Stimulated activated CD4-positive, alpha-beta T cell treated with anti-CD3 and anti-CD28 coated beads, Interleukin-4, amount 100 ng/mL, for 4 hours (primary cell): ENCODE measurements at regions not wholly inside any gene's neighbourhood (a gene's known extent, or its start where the extent isn't known, plus 50 kb on each side); places are given as distances from the start of the nearest gene placed in this dataset.

ENCODE experiments used
- DNase-seq, 2 experiments: peaks; one replicate each; pipeline ENCODE4 v3.0.0-alpha.2; 2020

DNA sequence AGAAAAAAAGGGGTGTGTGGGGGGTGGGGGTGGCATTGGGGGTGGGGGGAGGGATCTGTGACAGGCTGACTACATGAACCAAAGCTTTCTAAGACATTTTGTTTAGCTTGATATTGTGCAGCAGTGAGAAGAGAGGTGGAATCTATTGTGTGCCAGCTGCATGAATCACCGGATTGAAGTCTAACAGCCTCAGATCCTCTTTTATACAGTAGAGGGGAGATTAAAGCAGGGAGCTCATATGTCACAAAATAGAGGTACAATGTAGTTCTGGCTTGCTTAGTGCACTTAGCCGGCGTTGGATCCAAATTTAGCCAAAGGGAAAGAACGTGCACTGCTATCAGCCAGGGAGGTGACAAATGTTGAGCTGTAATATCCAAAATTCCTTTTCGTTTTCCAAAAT is 404.2 kb upstream of the CITED2 start:
- no peak for DNase-seq

GRCh38 chr6:139778106-139778505 is 403.7 kb upstream of the CITED2 start:
- no peak for DNase-seq

GRCh38 chr6:139777202-139777970 is 402.9 kb upstream of the CITED2 start:
- no peak for DNase-seq

GRCh38 chr6:139776041-139776440 is 401.6 kb upstream of the CITED2 start:
- DNase-seq, result no peak

GRCh38 chr6:139768196-139768595 is 393.7 kb upstream of the CITED2 start:
- no peak for DNase-seq

DNA sequence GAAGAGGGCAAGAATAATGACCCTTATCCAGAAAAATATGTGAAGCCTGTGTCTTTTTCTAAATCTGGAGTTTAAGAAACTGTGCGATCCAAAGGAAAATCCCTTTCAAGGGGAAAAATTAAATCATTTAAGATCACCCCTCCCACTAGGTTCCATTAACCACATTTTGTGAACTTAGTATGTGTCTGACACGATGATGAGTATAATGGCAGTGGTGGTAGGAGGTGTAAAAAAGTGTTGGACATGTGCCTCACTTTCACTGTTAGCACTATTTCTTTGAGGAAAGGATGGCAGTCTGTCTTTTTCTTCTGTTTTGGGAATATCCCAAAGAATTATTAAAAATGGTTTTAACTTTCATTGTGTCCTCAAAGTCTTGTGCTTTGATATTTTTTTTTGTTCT is 392.3 kb upstream of the CITED2 start:
- no peak for DNase-seq

DNA sequence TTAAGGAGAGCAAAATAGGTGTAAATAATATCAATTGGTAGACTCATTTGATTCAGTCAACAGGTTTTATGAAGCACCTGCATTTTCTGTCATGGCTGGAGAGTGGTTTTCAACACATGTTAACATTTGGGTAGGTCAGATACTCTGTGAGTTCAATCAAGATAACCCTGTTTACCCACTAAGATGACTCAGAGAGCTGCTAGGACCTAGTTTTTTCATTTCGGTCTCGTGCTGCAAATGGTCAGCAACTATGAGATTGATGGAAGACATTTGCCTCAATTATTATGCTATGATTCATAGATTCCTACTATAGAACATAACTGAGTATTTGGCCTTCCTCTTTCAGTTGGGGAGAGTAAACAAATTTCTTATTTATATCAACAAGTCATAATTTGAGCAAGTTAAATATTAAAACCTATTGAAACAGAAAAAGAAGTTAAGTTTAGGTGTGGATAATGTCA is 391.4 kb upstream of the CITED2 start:
- DNase-seq, result no peak

- DNase-seq, result no peak
Measured at GRCh38 chr6:139764498-139764986, 390.1 kb upstream of the CITED2 start.

DNA sequence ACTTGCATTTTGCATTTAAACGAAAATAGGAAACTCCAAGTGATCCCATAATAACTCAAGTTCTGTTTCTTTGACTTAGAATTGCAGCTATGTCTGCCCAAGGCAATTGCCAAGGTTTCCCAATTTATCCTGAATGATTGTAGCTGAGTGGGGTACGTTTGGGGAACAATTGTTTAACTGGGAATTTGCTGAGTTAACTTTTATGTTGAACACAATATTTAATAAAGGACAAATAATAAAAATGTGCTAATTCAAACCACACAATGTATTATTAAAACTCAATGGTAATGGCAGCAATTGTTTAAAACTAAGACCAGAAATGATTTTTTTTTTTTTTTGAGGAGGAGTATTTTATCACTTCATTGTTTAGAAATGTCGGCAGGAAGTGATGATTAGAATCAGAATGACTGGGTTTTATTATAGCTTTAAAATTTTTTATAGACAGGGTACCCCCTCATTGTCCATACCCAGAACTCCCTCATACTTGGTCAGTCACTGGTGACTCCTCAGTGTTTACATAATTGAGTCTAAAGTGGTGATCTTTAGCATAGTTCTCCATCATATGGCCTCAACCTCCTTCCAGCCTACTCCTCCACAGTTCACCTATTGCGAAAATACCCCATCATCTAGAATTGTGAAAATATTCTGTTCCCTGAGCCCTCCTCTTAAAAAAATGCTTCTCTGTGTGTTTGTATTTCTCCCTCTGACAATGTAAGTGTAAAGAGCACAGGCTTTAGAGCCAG is 389.2 kb upstream of the CITED2 start:
- DNase-seq, result no peak

DNA sequence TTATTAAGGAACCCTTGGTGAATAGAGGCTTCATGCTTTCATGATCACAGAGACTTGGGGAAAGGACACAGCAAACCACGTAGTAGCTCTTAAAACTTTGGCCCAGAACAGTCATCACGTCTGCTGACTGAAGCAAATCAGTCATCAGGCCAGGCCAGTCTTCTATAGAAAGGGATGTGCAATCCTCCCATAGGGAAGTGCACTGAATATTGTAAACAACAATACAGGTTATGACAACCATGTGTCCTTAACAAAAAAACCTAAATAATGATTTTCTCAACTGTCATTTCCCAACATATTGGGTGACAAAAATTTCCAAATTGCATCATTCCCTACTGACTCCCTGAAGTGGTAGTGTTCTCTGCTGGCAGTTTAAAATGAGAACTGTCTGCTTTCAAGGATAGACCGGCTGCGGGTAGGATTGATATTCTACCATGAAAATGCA is 388.2 kb upstream of the CITED2 start:
- no peak for DNase-seq

DNA sequence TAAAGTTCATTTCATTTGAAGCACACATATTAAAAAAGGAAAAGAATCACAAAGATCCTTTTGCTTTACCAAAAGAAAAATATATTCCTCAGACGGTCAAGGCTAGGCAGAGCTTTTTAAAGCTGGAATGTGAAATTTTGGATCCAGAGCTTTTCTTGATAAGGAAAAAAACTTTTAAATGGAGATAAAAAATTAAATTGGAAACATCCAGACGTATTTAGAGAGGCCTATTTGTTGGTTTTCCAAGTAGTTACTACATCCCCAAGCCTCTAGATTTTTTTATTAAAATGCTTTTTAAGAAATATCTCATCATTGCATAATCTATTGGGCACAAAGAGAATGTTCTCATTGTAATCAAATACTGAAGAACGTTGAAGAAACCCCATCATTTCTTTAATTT is 385.7 kb upstream of the CITED2 start:
- no peak for DNase-seq

GRCh38 chr6:139759086-139759485 is 384.6 kb upstream of the CITED2 start:
- DNase-seq, result no peak

DNA sequence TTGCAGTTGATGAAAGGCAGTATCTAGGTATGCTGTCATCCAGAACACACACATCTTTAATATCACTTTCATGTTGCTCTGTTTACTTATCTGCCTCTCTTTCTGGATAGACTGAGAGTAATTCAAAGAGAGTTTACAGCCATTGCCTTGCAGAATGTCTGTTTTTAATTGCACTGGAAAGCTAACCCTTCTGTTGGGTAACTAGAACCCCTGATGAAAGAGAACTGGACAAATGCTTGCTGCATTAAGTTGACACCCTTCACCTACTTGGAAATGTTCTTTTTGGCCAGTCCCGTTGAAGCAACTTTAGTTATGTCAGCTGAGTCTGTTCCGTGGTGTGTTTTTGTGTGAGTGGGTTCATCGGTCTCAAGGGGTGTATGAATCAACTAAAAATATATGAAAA is 383.8 kb upstream of the CITED2 start:
- DNase-seq, result no peak

GRCh38 chr6:139757784-139758183 is 383.3 kb upstream of the CITED2 start:
- DNase-seq, result no peak

- DNase-seq, result no peak
Measured at GRCh38 chr6:139756381-139756780, 381.9 kb upstream of the CITED2 start.

GRCh38 chr6:139754898-139755775 is 380.7 kb upstream of the CITED2 start:
- no peak for DNase-seq

GRCh38 chr6:139753198-139753861 is 378.9 kb upstream of the CITED2 start:
- DNase-seq, result no peak

DNA sequence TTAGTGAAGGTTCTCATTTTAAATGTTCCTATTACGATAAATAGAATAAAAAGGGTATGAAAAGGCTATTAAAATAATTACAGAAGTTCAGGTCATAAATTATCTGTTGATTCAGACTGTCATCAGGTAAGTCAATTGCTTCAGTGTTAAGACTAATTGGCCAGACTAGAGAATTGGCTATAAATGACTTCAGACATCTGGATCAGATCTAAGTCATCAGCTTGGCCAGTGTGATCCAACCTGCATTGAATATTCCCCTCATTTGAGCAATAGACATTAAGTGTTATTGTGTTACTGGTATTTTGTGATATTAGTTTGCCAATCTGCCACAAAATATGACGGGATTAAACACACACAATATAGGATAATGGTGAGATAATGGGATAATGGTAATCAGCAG is 377.6 kb upstream of the CITED2 start:
- no peak for DNase-seq

DNA sequence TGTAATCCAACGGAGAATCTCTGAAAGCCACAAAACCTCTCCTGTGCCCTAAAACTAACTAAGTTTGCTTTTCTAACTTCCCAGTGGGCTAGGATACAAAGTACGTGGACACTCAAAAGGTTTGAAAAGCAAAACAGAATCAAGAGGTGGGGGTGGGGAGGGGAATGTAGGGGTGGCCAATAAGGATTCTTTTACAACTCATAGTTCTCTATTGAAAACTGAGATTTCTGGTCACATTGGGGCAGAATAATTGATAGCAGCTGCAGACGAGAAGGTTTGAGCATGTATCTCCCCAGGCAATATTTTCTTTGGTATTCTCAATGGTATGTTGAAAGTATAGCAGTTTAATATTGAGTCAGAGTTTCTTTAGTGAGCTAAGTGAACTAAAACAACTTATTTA is 376.7 kb upstream of the CITED2 start:
- DNase-seq, result no peak

- no peak for DNase-seq
Measured at GRCh38 chr6:139748353-139749146, 374.1 kb upstream of the CITED2 start.

GRCh38 chr6:139747154-139747553 is 372.7 kb upstream of the CITED2 start:
- DNase-seq, result no peak

GRCh38 chr6:139744891-139745290 is 370.4 kb upstream of the CITED2 start:
- no peak for DNase-seq
